GM21723 (cell line): ENCODE measurements at regions not wholly inside any gene's neighbourhood (a gene's known extent, or its start where the extent isn't known, plus 50 kb on each side); places are given as distances from the start of the nearest gene placed in this dataset.

Experiments used
- ATAC-seq: cut with Tn5 transposase; IDR thresholded peaks from one replicate; pipeline ENCODE4 v1.9.1; 2021; ENCODE audit warnings: mild to moderate bottlenecking, moderate library complexity; ENCODE audit not compliant: unreplicated experiment

DNA sequence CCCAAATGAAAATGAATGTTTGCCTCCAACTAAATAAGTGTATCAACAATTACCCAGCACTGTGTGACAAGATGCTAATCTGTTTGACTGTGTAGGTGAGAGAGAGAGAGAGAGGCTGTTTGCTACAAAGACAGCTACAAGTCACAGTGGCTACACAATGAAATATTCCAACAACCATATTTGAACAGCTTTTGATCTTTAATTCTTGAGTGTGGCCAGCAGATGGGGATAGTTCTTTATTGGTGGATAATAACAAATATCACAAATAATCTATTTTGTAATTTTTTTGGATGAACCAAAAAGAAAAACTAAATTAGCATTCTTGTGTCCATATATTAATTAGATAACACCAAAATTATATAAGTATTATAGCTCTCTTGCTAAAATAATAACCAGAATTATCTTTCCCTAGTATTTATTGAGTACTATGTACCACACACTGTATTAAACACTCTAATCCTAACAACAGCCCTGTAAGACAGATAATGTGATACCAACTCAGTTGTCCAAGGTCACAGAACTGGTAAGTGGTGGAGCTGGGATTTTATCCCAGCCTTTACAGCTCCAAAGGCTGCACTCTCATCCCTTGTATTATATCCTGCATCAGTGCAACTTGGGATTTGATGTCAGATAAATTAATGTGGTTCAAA, 61.9 kb upstream of the C3orf80 start:
- ATAC-seq, result no peak

DNA sequence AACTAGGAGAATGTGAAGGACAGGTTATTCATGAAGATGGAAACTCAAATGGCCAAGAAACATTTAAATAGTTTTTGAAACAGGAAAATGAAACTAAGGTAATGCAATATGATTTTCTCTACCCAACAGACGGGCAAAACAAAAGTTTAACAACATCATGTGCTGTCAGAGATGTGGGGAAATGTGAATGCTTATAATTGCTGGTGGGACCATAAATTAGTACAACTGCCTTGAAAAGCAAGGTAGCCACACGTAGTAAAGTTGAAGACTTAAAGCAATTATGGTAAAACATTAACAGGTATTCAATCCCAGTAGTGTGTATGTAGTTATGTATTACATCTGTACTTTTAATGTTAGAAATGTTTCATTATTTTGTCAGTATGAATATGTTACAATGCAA, 57.0 kb upstream of the C3orf80 start:
- ATAC-seq, result no peak

DNA sequence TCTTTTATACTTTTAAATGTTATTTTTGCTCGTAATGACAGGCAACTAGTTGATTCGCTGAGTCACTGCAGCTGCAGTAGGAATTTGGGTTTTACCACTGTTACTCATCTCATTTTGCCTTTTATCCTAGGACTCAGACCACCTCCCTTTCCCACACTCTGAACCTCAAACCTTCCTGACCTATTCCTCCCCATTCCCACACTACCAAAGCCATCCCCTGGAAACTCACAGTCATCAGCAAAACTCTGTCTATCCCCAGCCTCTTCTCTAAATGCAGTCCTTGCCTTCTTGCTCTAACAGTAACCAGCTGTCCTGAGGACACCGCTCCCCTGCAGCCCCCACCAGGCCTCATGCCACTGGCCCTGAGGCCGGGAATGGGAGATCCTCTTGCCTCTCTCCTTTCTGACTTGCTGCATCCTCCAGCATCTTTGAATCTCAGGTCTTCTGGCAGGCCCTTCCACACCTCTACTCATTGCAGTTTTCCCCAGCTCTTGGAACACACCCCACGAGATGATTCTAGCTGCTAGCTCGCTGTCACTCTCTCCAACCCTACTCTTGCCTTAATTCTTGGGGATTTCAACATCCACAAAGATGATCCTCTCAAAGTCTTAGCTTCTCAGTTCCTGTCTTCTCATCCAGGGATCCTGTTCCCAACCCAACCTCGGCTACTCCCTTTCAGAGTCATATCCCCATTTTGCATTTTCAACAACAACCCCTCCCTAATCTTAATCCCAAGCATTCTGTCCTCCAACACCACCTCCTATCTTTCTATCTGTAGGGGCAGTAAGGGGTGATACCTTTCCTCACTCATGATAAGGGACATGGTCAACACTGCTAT, 55.9 kb upstream of the C3orf80 start:
- ATAC-seq, result no peak

DNA sequence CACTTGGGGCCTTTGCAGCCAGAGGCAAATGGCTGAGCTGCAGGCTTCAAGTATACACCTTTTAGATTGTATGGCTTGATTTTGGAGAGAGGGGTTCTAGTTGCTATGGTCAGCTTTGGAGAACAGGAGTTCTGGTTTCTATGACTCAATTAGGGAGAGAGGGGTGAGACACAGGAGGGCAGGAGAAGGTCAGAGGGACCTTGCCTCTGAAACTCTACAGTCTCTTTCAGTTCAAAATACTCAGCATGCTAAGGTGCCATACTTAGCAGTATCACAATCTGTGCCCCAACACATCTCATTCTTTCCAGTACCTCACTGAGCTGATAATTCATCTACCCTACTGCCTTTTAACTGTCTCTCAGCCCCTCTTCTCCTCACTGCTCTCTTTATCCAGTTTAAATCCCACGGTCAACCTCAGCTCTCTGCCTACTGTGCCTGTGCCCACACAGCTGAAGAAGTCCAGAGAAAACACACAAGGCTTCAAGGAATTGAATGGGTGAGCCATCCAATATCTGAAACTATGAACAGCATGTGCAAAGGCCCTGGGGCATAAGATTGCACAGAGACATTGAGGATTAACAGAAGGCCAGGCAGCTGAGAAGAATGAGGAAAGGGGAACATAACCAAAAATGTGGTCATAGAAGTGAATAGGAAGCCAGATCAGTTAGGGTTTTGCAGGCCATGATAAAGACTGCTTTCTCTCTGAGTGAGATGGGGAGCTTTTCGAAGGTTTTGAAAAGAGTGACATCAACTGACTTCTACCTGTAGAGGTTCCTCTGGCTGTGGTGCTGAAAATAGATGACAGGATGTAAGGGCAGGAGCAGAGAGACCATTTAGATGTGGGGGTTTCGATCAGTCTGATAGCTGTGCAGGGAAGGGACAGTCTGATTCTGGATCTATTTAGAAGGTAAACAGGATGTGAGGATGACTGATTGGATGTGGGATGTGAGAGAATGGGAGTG, 54.5 kb upstream of the C3orf80 start:
- no peak for ATAC-seq

DNA sequence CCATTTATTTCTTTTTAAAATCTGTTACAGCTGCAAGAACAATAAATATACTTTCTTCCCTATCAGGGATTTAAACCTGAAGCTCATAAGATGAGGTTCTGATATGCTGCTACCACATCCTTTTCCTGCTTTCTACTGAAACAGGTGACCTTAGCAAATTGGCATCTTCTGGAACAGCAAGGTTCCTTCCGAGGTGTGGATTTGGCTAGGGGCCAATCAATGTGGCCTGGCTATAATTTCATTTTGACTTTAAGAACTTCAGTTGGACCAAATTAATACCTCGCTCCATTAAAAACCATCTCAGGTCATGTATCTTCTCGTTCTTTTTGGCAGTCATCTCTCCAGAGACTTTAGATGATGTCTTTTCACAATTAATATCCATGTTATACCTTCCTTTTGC, 53.4 kb upstream of the C3orf80 start:
- no peak for ATAC-seq

DNA sequence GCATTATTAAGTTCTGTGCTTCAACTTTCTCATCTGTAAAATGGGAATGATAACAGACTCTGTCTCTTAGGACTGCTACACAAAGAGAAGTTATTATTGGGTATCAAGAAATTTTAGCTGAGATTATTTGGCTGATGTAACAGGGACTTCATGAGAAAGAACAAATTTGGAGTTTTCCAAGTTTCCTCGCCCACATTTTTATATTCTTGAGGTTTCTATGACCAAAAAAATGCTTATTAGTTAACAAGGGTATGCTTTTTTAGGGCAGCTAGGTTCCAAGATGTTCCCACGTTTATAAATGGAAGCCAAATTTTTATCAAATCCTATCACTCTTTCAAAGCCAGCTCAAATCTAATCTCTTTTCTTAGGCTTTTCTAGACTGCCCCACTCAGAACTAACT, 50.6 kb upstream of the C3orf80 start:
- ATAC-seq, result no peak
